ENCODE measurements at regions not wholly inside any gene's neighbourhood (a gene's known extent, or its start where the extent isn't known, plus 50 kb on each side); places are given as distances from the start of the nearest gene placed in this dataset.

DNA sequence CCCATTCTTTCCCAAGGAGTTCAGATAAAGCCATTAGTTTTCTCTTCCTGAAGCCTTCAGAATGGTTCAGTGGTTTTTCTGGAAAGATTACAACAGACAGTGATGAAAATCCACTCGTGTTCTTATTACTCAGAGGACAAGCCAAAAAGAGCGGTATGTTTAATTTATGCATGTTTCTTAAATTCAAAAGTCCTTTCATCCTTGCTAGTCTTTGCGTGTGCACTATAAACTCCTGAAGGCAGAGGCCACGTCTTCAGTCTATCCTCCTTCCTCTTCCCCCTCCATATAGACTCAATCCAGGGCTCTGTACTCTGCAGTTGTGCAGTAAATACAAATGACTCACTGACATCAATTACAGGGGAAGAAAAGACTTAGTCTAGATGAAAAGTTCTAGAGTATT, 409.2 kb upstream of the PLXNA2 start (continued):
- TF ChIP-seq, protein P1, sequence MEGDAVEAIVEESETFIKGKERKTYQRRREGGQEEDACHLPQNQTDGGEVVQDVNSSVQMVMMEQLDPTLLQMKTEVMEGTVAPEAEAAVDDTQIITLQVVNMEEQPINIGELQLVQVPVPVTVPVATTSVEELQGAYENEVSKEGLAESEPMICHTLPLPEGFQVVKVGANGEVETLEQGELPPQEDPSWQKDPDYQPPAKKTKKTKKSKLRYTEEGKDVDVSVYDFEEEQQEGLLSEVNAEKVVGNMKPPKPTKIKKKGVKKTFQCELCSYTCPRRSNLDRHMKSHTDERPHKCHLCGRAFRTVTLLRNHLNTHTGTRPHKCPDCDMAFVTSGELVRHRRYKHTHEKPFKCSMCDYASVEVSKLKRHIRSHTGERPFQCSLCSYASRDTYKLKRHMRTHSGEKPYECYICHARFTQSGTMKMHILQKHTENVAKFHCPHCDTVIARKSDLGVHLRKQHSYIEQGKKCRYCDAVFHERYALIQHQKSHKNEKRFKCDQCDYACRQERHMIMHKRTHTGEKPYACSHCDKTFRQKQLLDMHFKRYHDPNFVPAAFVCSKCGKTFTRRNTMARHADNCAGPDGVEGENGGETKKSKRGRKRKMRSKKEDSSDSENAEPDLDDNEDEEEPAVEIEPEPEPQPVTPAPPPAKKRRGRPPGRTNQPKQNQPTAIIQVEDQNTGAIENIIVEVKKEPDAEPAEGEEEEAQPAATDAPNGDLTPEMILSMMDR (conservative IDR thresholded peaks at IDR 0.05; ENCODE audit: low read depth in 2 of 2): no peak
- no peak for TF ChIP-seq POLR2AphosphoS5 (IDR thresholded peaks at IDR 0.05; ENCODE audit: low read depth)
- TF ChIP-seq, protein P2, sequence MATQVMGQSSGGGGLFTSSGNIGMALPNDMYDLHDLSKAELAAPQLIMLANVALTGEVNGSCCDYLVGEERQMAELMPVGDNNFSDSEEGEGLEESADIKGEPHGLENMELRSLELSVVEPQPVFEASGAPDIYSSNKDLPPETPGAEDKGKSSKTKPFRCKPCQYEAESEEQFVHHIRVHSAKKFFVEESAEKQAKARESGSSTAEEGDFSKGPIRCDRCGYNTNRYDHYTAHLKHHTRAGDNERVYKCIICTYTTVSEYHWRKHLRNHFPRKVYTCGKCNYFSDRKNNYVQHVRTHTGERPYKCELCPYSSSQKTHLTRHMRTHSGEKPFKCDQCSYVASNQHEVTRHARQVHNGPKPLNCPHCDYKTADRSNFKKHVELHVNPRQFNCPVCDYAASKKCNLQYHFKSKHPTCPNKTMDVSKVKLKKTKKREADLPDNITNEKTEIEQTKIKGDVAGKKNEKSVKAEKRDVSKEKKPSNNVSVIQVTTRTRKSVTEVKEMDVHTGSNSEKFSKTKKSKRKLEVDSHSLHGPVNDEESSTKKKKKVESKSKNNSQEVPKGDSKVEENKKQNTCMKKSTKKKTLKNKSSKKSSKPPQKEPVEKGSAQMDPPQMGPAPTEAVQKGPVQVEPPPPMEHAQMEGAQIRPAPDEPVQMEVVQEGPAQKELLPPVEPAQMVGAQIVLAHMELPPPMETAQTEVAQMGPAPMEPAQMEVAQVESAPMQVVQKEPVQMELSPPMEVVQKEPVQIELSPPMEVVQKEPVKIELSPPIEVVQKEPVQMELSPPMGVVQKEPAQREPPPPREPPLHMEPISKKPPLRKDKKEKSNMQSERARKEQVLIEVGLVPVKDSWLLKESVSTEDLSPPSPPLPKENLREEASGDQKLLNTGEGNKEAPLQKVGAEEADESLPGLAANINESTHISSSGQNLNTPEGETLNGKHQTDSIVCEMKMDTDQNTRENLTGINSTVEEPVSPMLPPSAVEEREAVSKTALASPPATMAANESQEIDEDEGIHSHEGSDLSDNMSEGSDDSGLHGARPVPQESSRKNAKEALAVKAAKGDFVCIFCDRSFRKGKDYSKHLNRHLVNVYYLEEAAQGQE (IDR thresholded peaks at IDR 0.05; ENCODE audit: unreplicated experiment): no peak
- no peak for TF ChIP-seq EZH2 (IDR thresholded peaks at IDR 0.05; ENCODE audit: low read depth, unreplicated experiment)
- TF ChIP-seq NANOG (IDR thresholded peaks at IDR 0.05; ENCODE audit: borderline replicate concordance): no peak

DNA sequence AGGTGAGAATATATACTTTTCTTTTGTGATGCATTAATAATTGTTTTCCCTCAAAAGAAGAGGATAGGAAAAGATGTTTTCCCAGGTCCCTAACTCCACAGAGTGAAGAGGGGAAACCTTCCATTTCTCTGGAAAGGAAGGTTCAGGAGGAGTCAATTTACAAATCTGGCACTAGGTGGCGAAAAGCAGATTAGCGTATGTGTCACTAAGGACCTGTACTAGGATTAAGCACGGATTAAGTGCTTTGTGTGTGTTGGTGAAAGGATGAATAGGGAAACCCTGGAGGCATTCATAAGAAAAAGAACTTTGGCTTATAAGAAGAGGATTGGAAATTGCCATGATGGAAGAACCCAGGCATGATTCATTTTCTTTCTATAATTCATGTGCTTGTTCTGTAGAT, 410.1 kb upstream of the PLXNA2 start:
- H3K27me3 Mint-ChIP-seq (ENCODE audit: insufficient read depth, low read depth, poor library complexity): no peaks in the 10 kb centered on the region
- Histone ChIP-seq H3F3A (replicated peaks; ENCODE audit: low read depth) (no peaks in the 10 kb centered on the region), H2AFZ (no peak overlapping the region), H3K36me3 (ENCODE audit: insufficient read depth) (no peaks in the 10 kb centered on the region), H3K4me2 (no peak overlapping the region), H3K27ac (ENCODE audit: low read depth) (no peak overlapping the region), H3K9me2 (ENCODE audit: insufficient read depth) (no peaks in the 10 kb centered on the region), H4K20me1 (replicated peaks; ENCODE audit: insufficient read depth) (no peaks in the 10 kb centered on the region), H3K4me1 (ENCODE audit: insufficient read depth) (no peaks in the 10 kb centered on the region), H3K79me2 (replicated peaks; ENCODE audit: insufficient read depth) (no peaks in the 10 kb centered on the region), H3K27me3 (ENCODE audit: insufficient read depth) (no peaks in the 10 kb centered on the region), H3K4me3 (no peak overlapping the region)
- no peak overlapping the region for H3K27ac Mint-ChIP-seq
- no peaks in the 10 kb centered on the region for H3K4me1 Mint-ChIP-seq
- no peak overlapping the region for H3K4me3 Mint-ChIP-seq
- ATAC-seq (peak; percentile 54), DNase-seq (ENCODE audit: low spot score) (peak; percentile 72)
- H3K9me3 Mint-ChIP-seq: no peaks in the 10 kb centered on the region
- TF ChIP-seq EZH2 (IDR thresholded peaks at IDR 0.05; ENCODE audit: low read depth, unreplicated experiment) (no peak), POLR2AphosphoS5 (IDR thresholded peaks at IDR 0.05; ENCODE audit: low read depth) (no peak), CREB1 (CRISPR knock-in tag; IDR thresholded peaks at IDR 0.05; ENCODE audit: low read depth) (no peak)
- TF ChIP-seq, protein P1 (conservative IDR thresholded peaks at IDR 0.05; ENCODE audit: low read depth in 2 of 2): peak; percentile 72 to 75
- H3K36me3 Mint-ChIP-seq (ENCODE audit: low read depth): no peaks in the 10 kb centered on the region

All from GM23338 (cell line).